Neutrophil (primary cell): ENCODE measurements at regions not wholly inside any gene's neighbourhood (a gene's known extent, or its start where the extent isn't known, plus 50 kb on each side); places are given as distances from the start of the nearest gene placed in this dataset.

Experiments used
- H3K27ac ChIP-seq: fragments of 200-600 bp; sonication (generic); 2 replicates; pipeline ENCODE4 v1.5.1; 2016; ENCODE audit warnings: mild to moderate bottlenecking, moderate library complexity
- H3K27me3 ChIP-seq: fragments of 200-600 bp; sonication (generic); 2 replicates; pipeline ENCODE4 v1.6.0; 2016; ENCODE audit warnings: mild to moderate bottlenecking
- H3K36me3 ChIP-seq: fragments of 200-600 bp; sonication (generic); 2 replicates; pipeline ENCODE4 v1.5.1; 2017
- H3K4me1 ChIP-seq, 2 experiments: fragments of 200-600 bp in 1 of 2; sonication (generic) in 1 of 2; 1 replicate in 1 of 2; 2 replicates in 1 of 2; pipeline versions ENCODE4 v1.5.1 to v1.6.1; 2013 to 2016; ENCODE audit warnings: low read depth in 1 of 2, low read length in 1 of 2, mild to moderate bottlenecking in 1 of 2, moderate library complexity in 1 of 2; ENCODE audit not compliant: control insufficient read depth in 1 of 2, insufficient read depth in 1 of 2
- H3K4me3 ChIP-seq, 2 experiments: fragments of 200-600 bp in 1 of 2; sonication (generic) in 1 of 2; 1 replicate in 1 of 2; 2 replicates in 1 of 2; pipeline ENCODE4 v1.5.1; 2013 to 2016; ENCODE audit warnings: low read depth in 1 of 2, low read length in 1 of 2, mild to moderate bottlenecking in 1 of 2, moderate library complexity in 1 of 2
- H3K9me3 ChIP-seq: fragments of 200-600 bp; sonication (generic); 2 replicates; pipeline ENCODE4 v1.5.1; 2016
- CTCF ChIP-seq: fragments of 200-600 bp; sonication (generic); IDR thresholded peaks from 2 replicates; pipeline ENCODE4 v1.5.1; 2016; ENCODE audit warnings: antibody characterized with exemption

GRCh38 chr22:47690586-47690985, 928.1 kb downstream of the TBC1D22A start:
- H3K4me3 ChIP-seq = no peak overlapping the region
- H3K27ac ChIP-seq = no peak overlapping the region
- H3K36me3 ChIP-seq = no peaks in the 10 kb centered on the region
- no peaks in the 10 kb centered on the region for H3K9me3 ChIP-seq
- no peaks in the 10 kb centered on the region for H3K27me3 ChIP-seq
- no peak for TF ChIP-seq CTCF
- H3K4me1 ChIP-seq = no peaks in the 10 kb centered on the region

GRCh38 chr22:47690166-47690565, 927.7 kb downstream of the TBC1D22A start:
- Histone ChIP-seq H3K36me3 (no peaks in the 10 kb centered on the region), H3K9me3 (no peaks in the 10 kb centered on the region), H3K4me3 (no peak overlapping the region), H3K27ac (no peak overlapping the region), H3K4me1 (no peaks in the 10 kb centered on the region), H3K27me3 (no peaks in the 10 kb centered on the region)
- no peak for TF ChIP-seq CTCF

- H3K4me1 ChIP-seq = no peaks in the 10 kb centered on the region
- no peak for TF ChIP-seq CTCF
- H3K27ac ChIP-seq = no peak overlapping the region
- H3K27me3 ChIP-seq = no peaks in the 10 kb centered on the region
- H3K36me3 ChIP-seq = no peaks in the 10 kb centered on the region
- no peaks in the 10 kb centered on the region for H3K9me3 ChIP-seq
- H3K4me3 ChIP-seq = no peak overlapping the region
Measured at GRCh38 chr22:47687776-47688175, 925.3 kb downstream of the TBC1D22A start.

- Histone ChIP-seq H3K4me1 (no peaks in the 10 kb centered on the region), H3K9me3 (no peaks in the 10 kb centered on the region)
Measured at GRCh38 chr22:47687346-47687655, 924.9 kb downstream of the TBC1D22A start.

GRCh38 chr22:47686594-47687345, 924.3 kb downstream of the TBC1D22A start:
- Histone ChIP-seq H3K27ac (no peak overlapping the region), H3K4me1 (no peaks in the 10 kb centered on the region), H3K36me3 (no peaks in the 10 kb centered on the region), H3K4me3 (no peak overlapping the region), H3K9me3 (no peaks in the 10 kb centered on the region), H3K27me3 (no peaks in the 10 kb centered on the region)
- no peak for TF ChIP-seq CTCF

More at GRCh38 chr22:47687346-47687655, 924.9 kb downstream of the TBC1D22A start:
- Histone ChIP-seq H3K36me3 (no peaks in the 10 kb centered on the region), H3K27ac (no peak overlapping the region), H3K27me3 (no peaks in the 10 kb centered on the region), H3K4me3 (no peak overlapping the region)
- no peak for TF ChIP-seq CTCF
